ENCODE measurements at regions not wholly inside any gene's neighbourhood (a gene's known extent, or its start where the extent isn't known, plus 50 kb on each side); places are given as distances from the start of the nearest gene placed in this dataset.

DNA sequence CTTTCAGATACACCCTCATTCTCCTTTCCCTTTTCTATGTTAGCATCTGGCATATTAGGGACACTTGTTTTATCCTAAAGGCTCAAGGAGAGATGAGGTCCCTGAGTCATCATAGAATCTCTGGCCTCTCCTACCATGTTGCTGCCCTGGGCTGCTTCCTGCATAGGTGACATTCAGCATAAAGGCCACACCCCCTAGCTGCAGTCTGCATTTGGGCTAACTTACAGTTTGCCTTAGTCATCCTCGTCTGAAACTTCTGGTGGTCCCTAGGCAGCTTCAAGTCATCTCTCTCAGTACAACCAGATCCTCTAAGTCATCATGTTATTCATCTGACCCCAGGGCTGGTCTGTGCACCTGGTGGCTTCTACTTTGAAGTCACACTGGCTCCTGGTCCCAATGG is 982.7 kb upstream of the NR2F2 start:
- Histone ChIP-seq H3K9me3 (ENCODE audit: control insufficient read depth in 1 of 2, low read length in 2 of 2) (no peaks in the 10 kb centered on the region), H3K4me1 (ENCODE audit: control insufficient read depth in 1 of 2, insufficient read depth in 2 of 2, low read length in 2 of 2) (no peaks in the 10 kb centered on the region), H3K27me3 (ENCODE audit: low read depth, low read length) (no peaks in the 10 kb centered on the region), H3K27ac (ENCODE audit: low read length) (no peak overlapping the region), H3K36me3 (ENCODE audit: control insufficient read depth in 1 of 2, insufficient read depth in 2 of 2, low read length in 2 of 2) (no peaks in the 10 kb centered on the region), H3K4me3 (ENCODE audit: low read depth in 1 of 2, low read length in 2 of 2) (no peak overlapping the region)

- Histone ChIP-seq H3K4me3 (ENCODE audit: low read depth in 1 of 2, low read length in 2 of 2) (no peak overlapping the region), H3K36me3 (ENCODE audit: control insufficient read depth in 1 of 2, insufficient read depth in 2 of 2, low read length in 2 of 2) (no peaks in the 10 kb centered on the region), H3K27ac (ENCODE audit: low read length) (no peak overlapping the region), H3K4me1 (ENCODE audit: control insufficient read depth in 1 of 2, insufficient read depth in 2 of 2, low read length in 2 of 2) (no peaks in the 10 kb centered on the region), H3K9me3 (ENCODE audit: control insufficient read depth in 1 of 2, low read length in 2 of 2) (no peaks in the 10 kb centered on the region), H3K27me3 (ENCODE audit: low read depth, low read length) (no peaks in the 10 kb centered on the region)
These were observed 979.6 kb upstream of the NR2F2 start for GRCh38 chr15:95350908-95351307.

- no peak overlapping the region for H3K27ac ChIP-seq (ENCODE audit: low read length)
- no peaks in the 10 kb centered on the region for H3K4me1 ChIP-seq (ENCODE audit: control insufficient read depth in 1 of 2, insufficient read depth in 2 of 2, low read length in 2 of 2)
- H3K27me3 ChIP-seq (ENCODE audit: low read depth, low read length): no peaks in the 10 kb centered on the region
- no peaks in the 10 kb centered on the region for H3K36me3 ChIP-seq (ENCODE audit: control insufficient read depth in 1 of 2, insufficient read depth in 2 of 2, low read length in 2 of 2)
- H3K4me3 ChIP-seq (ENCODE audit: low read depth in 1 of 2, low read length in 2 of 2): no peak overlapping the region
- H3K9me3 ChIP-seq (ENCODE audit: control insufficient read depth in 1 of 2, low read length in 2 of 2): no peaks in the 10 kb centered on the region
These were observed 977.8 kb upstream of the NR2F2 start for GRCh38 chr15:95352631-95353187.

GRCh38 chr15:95353512-95353911 is 977.0 kb upstream of the NR2F2 start:
- Histone ChIP-seq H3K9me3 (ENCODE audit: control insufficient read depth in 1 of 2, low read length in 2 of 2) (no peaks in the 10 kb centered on the region), H3K36me3 (ENCODE audit: control insufficient read depth in 1 of 2, insufficient read depth in 2 of 2, low read length in 2 of 2) (no peaks in the 10 kb centered on the region), H3K4me3 (ENCODE audit: low read depth in 1 of 2, low read length in 2 of 2) (no peak overlapping the region), H3K4me1 (ENCODE audit: control insufficient read depth in 1 of 2, insufficient read depth in 2 of 2, low read length in 2 of 2) (no peaks in the 10 kb centered on the region), H3K27me3 (ENCODE audit: low read depth, low read length) (no peaks in the 10 kb centered on the region), H3K27ac (ENCODE audit: low read length) (no peak overlapping the region)

GRCh38 chr15:95359966-95360365 is 970.5 kb upstream of the NR2F2 start:
- Histone ChIP-seq H3K27me3 (ENCODE audit: low read depth, low read length) (no peaks in the 10 kb centered on the region), H3K27ac (ENCODE audit: low read length) (no peak overlapping the region), H3K9me3 (ENCODE audit: control insufficient read depth in 1 of 2, low read length in 2 of 2) (no peaks in the 10 kb centered on the region), H3K4me3 (ENCODE audit: low read depth in 1 of 2, low read length in 2 of 2) (no peak overlapping the region), H3K4me1 (ENCODE audit: control insufficient read depth in 1 of 2, insufficient read depth in 2 of 2, low read length in 2 of 2) (peaks cover 0 to 5% of the 10 kb centered on the region in 2 donors), H3K36me3 (ENCODE audit: control insufficient read depth in 1 of 2, insufficient read depth in 2 of 2, low read length in 2 of 2) (no peaks in the 10 kb centered on the region)

DNA sequence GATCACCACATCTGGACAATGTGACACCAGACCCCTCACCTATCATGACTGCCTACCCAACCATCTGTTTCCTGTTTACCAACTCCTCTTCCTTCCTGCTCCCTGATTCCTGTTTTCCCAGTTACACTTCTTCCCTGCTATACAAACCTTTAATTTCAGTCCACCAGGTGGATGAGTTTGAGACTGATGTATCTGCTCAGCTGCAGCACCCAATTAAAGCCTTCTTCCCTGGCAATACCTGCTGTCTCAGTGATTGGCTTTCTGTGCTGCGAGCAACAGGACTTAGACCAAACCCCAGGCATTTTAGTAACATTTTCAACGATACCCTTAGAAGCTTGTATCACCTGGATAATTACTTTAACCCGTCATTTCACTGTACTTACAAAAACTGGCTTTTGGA is 968.2 kb upstream of the NR2F2 start:
- Histone ChIP-seq H3K27ac (ENCODE audit: low read length) (no peak overlapping the region), H3K36me3 (ENCODE audit: control insufficient read depth in 1 of 2, insufficient read depth in 2 of 2, low read length in 2 of 2) (no peaks in the 10 kb centered on the region), H3K9me3 (ENCODE audit: control insufficient read depth in 1 of 2, low read length in 2 of 2) (no peaks in the 10 kb centered on the region), H3K27me3 (ENCODE audit: low read depth, low read length) (no peaks in the 10 kb centered on the region), H3K4me1 (ENCODE audit: control insufficient read depth in 1 of 2, insufficient read depth in 2 of 2, low read length in 2 of 2) (peaks cover 0 to 5% of the 10 kb centered on the region in 2 donors), H3K4me3 (ENCODE audit: low read depth in 1 of 2, low read length in 2 of 2) (no peak overlapping the region)

DNA sequence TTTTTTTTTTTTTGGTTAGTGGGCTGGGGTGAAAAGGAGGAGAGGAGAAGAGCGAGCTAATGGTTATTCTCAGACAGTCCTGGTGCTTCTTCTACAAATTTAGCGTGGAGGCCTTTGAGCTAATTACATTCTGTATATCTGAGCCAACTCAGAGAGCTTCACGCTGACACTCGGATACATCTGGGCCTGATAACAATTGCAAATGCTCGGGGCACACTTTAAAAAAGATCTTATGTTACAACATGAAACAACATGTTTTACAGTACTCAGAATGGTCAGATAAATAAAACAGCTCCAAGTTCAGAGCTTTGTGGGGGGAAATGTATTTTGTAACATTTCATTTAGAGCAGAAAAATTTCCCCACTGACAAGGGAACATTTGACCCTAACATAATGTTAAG is 966.9 kb upstream of the NR2F2 start:
- Histone ChIP-seq H3K9me3 (ENCODE audit: control insufficient read depth in 1 of 2, low read length in 2 of 2) (no peaks in the 10 kb centered on the region), H3K36me3 (ENCODE audit: control insufficient read depth in 1 of 2, insufficient read depth in 2 of 2, low read length in 2 of 2) (no peaks in the 10 kb centered on the region), H3K27ac (ENCODE audit: low read length) (no peak overlapping the region), H3K27me3 (ENCODE audit: low read depth, low read length) (no peaks in the 10 kb centered on the region), H3K4me3 (ENCODE audit: low read depth in 1 of 2, low read length in 2 of 2) (no peak overlapping the region), H3K4me1 (ENCODE audit: control insufficient read depth in 1 of 2, insufficient read depth in 2 of 2, low read length in 2 of 2) (peaks cover 0 to 5% of the 10 kb centered on the region in 2 donors)

DNA sequence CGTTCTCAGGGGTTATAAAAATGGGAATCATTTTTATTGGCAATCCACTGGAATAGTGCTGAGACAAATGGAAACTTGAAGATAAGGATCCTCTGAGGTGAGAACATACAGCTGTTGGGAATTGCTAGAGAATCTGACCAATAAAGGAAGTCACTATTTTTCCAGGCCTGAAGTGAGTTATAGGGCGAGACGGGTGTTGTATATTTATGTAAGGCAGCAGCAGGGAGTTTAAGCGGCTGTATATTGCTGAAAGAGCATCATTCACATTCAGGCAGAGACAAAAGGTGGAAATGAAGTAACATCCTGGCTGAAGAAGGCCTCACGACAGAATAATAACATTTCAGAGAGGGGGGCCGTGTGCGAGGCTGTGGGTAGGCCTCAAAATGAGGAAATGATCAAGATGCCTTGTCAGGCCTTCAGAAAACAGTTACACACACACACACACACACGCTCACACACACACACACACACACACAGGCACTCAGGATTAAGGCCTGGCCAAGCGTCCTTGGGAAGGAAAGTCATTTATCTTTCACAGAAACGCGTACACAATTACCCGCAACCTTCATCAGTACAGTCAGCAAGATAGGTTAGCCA is 964.9 kb upstream of the NR2F2 start:
- Histone ChIP-seq H3K9me3 (ENCODE audit: control insufficient read depth in 1 of 2, low read length in 2 of 2) (no peaks in the 10 kb centered on the region), H3K27ac (ENCODE audit: low read length) (peak overlapping the region; percentile 16), H3K36me3 (ENCODE audit: control insufficient read depth in 1 of 2, insufficient read depth in 2 of 2, low read length in 2 of 2) (no peaks in the 10 kb centered on the region)

GRCh38 chr15:95368191-95368590 is 962.3 kb upstream of the NR2F2 start:
- Histone ChIP-seq H3K4me1 (ENCODE audit: control insufficient read depth in 1 of 2, insufficient read depth in 2 of 2, low read length in 2 of 2) (peaks cover 0 to 5% of the 10 kb centered on the region in 2 donors), H3K27me3 (ENCODE audit: low read depth, low read length) (no peaks in the 10 kb centered on the region), H3K36me3 (ENCODE audit: control insufficient read depth in 1 of 2, insufficient read depth in 2 of 2, low read length in 2 of 2) (no peaks in the 10 kb centered on the region), H3K27ac (ENCODE audit: low read length) (no peak overlapping the region), H3K4me3 (ENCODE audit: low read depth in 1 of 2, low read length in 2 of 2) (no peak overlapping the region), H3K9me3 (ENCODE audit: control insufficient read depth in 1 of 2, low read length in 2 of 2) (no peaks in the 10 kb centered on the region)

More for the DNA sequence above, 964.9 kb upstream of the NR2F2 start:
- H3K27me3 ChIP-seq (ENCODE audit: low read depth, low read length): no peaks in the 10 kb centered on the region
- H3K4me3 ChIP-seq (ENCODE audit: low read depth in 1 of 2, low read length in 2 of 2): no peak overlapping the region
- peaks cover 0 to 5% of the 10 kb centered on the region in 2 donors for H3K4me1 ChIP-seq (ENCODE audit: control insufficient read depth in 1 of 2, insufficient read depth in 2 of 2, low read length in 2 of 2)

GRCh38 chr15:95368755-95369601 is 961.5 kb upstream of the NR2F2 start:
- H3K27ac ChIP-seq (ENCODE audit: low read length): no peak overlapping the region
- no peaks in the 10 kb centered on the region for H3K27me3 ChIP-seq (ENCODE audit: low read depth, low read length)
- H3K9me3 ChIP-seq (ENCODE audit: control insufficient read depth in 1 of 2, low read length in 2 of 2): no peaks in the 10 kb centered on the region
- H3K36me3 ChIP-seq (ENCODE audit: control insufficient read depth in 1 of 2, insufficient read depth in 2 of 2, low read length in 2 of 2): no peaks in the 10 kb centered on the region
- H3K4me3 ChIP-seq (ENCODE audit: low read depth in 1 of 2, low read length in 2 of 2): no peak overlapping the region
- H3K4me1 ChIP-seq (ENCODE audit: control insufficient read depth in 1 of 2, insufficient read depth in 2 of 2, low read length in 2 of 2): peaks cover 0 to 3% of the 10 kb centered on the region in 2 donors

DNA sequence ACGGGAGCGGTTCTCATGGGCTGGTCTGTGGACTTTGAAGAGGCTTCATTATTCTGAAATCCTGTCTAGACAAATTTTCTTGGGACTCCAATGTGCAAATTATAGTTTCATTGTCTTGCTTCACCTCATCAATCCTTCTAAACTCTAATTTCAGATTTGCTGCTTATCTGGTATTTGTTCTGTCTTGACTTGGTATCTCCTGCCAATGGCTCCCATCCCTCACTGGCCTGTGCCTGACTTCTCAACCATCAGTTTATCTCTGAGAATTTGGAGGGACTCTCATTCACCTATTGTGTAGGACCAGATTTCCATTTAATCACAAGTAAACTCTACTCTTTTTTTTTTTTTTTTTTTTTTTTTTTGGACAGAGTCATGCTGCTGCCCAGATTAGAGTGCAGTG is 960.2 kb upstream of the NR2F2 start:
- no peaks in the 10 kb centered on the region for H3K36me3 ChIP-seq (ENCODE audit: control insufficient read depth in 1 of 2, insufficient read depth in 2 of 2, low read length in 2 of 2)
- H3K27me3 ChIP-seq (ENCODE audit: low read depth, low read length): no peaks in the 10 kb centered on the region
- no peak overlapping the region for H3K4me3 ChIP-seq (ENCODE audit: low read depth in 1 of 2, low read length in 2 of 2)

More for the DNA sequence above, 960.2 kb upstream of the NR2F2 start:
- H3K9me3 ChIP-seq (ENCODE audit: control insufficient read depth in 1 of 2, low read length in 2 of 2): no peaks in the 10 kb centered on the region
- H3K27ac ChIP-seq (ENCODE audit: low read length): no peak overlapping the region
- H3K4me1 ChIP-seq (ENCODE audit: control insufficient read depth in 1 of 2, insufficient read depth in 2 of 2, low read length in 2 of 2): no peaks in the 10 kb centered on the region
